NCI-H2107 treated with DMSO at 0.1 percent for 48 hours (cell line): ENCODE measurements at regions not wholly inside any gene's neighbourhood (a gene's known extent, or its start where the extent isn't known, plus 50 kb on each side); places are given as distances from the start of the nearest gene placed in this dataset.

Source experiments
- DNase-seq: peaks from one replicate; lab custom pipeline; 2025; ENCODE audit not compliant: unreplicated experiment; lab: John Stamatoyannopoulos, UW

DNA sequence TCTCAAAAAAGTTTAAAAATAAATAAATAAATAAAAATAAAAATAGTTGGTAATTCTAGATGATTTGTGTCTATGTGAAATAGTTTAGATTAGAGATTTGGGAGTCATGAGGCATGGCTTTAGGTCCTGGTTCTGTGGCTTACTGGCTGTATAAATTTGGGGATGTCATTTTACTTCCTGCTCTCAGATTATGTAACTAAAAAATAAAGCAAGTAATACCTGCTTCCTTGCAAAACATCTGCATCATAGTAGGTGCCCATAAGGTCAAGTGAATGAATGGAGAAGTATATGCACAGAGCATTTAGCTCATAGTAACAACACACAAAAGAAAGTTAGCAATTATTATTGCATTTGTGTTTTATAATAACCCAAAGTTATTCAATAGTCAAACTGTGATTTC is 287.7 kb upstream of the TLE4 start:
- DNase-seq, result no peak

DNA sequence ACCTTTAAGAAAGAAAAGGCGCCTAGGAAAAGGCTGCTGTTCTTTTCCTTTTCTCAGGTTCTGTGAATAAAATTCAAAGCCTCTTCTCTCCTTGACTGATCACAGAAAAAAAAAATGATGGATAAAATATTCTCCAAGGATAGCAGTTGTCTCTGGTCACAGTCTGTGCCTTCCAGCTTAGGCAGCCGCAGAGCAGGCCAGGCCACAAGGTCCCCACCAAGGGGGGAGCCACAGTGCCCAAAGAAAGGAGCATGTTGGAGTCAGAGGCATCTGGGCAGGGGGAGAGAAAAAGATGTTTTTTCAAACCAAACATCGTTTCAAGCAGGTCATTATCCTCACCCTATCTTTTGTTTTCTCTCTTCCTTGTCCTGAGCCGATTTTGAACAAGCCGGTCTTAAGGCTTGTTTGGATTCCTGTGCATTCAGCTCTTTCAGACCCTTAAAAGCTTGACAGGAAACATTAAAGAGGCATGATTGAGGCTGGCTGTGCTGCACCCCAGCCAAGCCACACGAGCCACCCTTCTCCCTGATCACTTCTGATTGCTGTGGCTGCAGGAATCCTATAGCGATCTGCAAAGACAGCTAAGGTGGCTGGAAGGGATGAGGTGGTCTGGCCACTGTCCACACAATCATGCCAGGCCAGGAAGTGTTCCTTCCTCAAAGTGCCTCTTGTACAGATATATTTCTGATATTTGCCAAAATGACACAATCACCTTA is 284.6 kb upstream of the TLE4 start:
- no peak for DNase-seq

DNA sequence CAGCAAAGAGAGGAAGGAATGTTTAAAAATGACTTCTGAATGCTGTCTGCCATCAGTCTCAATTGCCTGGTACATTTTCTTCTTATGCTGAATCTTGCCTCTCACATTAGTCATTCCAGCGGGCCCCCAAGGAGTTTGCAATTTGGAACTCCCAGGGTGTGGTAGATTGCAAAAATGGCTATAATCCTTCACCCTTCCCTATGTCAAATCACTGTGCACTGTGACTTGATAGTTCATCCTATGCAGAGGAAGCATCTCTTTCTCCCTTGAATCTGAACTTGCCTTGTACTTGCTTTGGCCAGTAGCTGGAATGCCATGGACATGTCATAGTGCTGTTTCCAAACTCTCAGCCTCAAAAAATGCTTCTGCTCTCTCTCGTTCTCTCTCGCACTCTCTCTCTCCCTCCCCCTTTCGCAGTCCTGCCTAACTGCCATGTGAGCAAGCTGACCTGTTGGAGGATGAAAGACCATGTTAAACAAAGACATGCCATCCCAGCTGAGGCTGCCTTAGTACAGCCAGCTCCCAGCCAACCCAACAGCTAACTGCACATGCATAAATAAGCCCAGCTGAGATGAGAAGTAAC is 284.0 kb upstream of the TLE4 start:
- no peak for DNase-seq

DNA sequence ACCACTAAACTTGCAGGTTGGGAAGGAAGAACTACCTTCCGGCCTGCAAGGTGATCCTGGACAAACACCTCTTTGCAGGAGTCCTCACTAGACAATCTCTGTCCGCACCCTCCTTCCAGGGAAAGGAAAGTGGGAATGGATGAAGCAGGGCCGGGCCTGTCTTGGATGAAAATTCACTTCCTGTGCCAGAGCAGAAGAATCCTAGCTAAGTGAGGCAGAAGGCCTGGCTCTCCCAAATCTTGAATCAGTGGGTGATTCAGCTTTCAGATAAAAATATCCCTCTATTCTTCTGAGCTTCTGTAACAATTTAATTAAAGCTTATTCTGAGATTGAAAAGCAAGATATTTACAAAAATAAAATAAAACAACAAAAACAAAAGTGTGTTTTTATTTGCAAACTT is 281.9 kb upstream of the TLE4 start:
- no peak for DNase-seq

DNA sequence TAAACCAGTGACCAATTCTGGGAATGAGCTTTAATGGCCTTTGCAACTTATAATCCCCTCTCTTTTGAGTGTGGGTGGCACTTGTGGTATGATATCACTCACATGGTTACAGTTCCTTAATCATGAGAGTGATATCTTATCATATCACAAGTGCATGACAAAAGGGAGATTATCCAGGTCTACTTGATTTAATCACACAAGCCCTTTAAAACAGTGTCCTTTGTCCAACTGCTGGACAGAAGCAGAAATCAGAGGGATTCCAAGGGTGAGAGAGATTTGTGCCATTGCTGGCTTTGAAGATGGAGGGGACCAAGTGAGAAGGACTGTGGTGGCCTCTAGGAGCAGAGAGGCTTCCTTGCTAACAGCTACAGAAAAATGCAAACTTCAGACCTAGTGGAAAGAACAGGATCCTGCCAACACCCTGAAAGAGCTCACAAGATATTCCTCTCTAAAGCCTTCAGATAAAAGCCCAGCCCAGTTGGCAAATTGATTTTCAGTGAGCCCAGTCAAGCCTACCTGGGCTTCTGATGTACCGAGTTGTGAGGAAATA is 279.0 kb upstream of the TLE4 start:
- no peak for DNase-seq

DNA sequence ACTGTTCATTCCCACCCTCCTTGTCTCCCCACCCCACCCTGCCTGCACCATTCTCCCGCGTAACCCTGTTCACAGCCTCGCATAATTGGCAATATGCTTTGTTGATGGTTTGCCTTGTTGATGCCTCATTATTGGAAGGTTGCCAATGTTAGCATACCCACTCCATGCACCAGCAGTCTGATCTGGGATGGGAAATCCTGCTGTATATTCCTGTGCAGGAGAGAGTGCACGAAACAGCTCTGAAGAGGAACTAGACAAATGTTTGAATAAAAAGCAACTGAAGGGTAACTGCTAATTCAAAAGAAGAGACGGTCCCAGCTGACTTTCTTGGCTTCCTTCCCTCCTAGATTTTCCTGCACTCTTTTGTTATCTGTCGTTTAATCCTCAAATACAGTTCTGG is 271.7 kb upstream of the TLE4 start:
- DNase-seq, result peak; percentile 70

DNA sequence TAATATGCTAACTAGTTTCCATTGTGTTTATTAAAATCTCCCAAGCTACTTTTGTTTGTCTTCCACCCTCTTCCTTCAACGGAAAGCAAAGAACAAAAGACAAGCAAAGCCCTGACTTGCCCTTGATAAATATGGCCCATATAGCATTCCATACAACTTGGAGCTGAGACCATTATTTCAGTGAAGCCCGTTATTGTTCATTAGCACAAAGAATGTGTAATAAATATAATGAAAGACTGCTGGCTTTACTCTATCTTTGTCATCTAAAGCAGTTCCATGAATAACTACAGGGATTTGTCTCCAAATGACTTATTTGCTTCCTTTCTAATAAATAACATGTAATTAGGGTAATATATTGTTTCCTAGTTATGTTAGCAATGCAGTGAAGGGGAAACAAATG is 270.7 kb upstream of the TLE4 start:
- no peak for DNase-seq

DNA sequence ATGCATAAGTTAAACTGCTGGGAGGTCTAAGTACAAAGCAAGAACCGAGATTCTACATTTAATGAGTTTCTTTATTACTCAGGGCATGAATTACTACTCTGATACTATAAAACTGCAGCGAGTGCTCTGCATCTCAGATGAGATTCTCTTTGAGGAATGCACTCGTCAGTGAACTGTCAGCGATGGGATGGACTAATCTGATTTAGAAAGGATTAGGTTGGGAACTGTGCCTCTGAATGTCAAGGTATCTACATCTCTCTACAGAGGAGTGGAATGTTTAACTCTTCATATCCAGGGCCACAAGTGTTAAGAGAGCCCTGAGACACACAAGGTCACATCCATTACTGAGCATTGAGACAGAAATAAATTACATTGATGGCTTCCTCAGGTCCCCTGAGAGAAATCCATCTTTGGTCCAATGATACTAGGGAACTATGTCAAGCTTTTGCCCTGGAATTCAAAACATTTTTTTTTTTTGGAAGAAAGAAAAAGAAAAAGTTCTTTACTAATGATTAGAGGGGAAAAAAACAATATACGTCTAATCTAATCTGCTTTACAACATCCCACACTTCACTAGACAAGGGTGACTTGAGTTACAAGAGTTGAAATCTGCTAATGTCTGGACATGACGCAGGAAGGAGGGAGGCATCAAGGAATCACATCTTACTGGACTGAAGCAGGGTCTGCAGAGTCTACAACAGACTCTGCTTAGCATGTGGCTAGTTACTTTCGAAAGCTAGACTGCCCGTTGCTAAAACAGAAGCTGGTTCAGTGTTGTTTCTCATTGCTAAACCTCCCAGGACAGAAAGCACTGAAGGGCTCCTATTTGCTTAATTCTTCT is 270.0 kb upstream of the TLE4 start:
- DNase-seq, result no peak

DNA sequence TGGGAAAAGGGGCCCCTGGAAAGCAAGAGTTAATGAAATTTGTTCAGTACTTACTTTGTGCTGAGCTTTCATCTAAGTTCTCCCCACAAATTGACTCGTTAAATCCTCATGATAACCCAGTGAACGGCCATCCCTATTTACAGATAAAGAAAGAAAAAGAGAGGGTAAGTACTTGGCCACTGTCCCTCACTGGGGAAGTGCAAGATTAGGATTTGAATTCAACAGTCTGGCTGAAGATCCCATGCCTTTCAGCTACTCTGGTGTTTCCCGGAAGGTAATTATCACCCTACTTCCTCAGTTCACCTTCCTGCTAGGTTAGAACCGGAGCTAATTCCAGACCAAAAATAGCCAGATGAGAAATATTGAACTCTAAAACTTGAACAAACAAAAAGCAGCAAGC is 269.2 kb upstream of the TLE4 start:
- DNase-seq, result no peak

DNA sequence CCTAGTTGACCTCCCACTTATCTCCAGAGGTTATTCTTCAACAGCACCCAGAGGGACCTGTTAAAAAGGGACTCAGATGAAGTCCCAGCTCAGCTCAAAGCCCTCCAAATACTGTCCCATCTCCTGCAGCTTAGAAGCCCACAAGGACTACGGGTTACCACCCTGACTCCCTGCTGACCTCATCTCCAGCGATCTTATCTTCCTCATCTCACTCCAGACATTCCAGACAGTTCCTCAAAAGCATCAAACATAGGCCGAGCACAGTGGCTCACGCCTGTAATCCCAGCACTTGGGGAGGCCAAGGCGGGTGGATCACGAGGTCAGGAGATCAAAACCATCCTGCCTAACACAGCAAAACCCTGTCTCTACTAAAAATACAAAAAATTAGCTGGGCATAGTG is 263.8 kb upstream of the TLE4 start:
- DNase-seq, result no peak

DNA sequence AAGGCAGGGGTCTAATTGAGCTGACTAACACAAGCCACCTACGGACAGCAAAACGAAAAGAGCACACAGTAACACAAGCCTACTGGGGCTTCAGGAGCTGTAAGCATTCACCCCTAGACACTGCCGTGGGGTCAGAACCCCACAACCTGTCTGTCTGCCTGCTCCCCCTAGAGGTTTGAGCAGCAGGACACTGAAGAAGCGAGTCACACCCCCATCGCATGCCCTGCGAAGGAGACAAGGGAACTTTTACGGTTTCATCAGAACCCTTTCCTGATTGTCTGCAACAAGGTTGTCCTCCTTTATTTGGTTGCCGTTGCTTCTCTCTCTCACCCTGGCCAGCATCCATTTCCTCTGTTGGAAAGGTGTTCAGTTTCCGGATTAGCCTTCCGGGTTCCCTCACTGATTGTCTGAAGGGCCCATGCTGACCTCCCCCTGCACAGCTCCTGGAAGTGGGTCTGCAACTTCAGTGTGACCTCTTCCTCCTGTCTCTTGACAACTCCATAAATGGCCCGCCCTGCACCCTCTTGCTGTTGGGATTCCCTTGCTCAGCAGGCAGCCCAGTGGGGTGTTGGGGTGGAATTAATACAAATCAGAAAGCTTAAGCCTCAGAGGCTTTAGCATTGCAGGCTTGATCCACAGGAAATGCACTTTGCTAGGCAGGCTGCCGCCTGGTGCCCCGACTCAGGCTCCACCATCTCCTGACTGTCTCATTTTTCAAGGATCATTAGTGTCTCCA is 258.9 kb upstream of the TLE4 start:
- no peak for DNase-seq

DNA sequence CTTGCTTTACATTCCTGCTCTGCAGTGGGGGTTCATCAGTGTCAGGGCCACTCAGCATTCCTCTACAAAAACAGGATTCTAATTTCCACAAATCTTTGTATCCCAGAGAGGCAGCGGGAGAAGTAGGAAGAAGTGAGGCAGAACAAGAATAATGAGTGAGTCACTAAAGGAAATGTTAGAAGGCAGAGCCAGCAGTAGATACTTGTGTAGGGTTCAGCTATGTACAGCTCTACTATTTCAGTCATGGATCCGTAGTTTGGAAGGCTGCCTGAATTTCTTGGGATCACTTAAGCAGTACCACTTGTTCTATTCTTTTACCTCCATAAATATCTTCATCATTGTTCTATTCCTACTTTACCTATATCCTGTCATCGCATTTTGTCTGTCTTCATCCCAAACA is 246.3 kb upstream of the TLE4 start:
- DNase-seq, result no peak

DNA sequence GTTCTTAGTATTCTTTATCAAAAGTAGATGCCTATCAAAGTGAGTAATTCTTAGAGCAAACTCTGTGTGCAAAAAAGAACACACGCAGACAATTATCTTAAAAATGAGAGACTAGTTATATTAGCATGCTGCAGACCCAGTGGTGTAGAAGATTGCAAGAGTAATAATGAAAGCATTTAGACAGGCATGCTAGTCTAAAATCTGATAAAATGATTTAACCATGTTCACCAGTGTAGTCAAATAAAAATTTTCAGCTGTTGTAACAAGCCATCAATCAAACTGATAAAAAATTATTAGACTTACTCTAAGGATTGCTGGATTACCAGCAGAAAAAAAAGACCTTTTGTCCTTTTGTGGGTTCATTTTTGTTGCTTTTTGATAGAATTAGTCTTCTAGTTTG is 241.9 kb upstream of the TLE4 start:
- DNase-seq, result no peak

DNA sequence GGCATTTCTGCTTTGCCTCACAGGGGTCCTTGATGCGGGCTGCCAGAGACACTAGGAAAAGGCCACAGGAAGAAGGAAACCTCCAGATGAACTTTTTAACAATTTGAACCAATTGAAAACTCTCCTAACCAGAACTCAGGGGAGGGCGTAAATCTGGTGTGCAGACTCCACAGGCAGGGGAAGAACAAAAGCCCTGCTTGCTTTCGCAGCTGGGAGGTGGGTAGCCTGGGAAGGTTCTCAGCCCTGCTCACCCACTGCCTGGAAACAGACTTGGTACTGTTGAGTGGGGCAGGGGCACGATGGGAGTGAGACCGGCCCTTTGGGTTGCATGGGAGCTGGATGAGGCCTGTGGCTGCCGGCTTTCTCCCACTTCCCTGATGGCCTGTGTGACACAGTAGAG is 237.8 kb upstream of the TLE4 start:
- no peak for DNase-seq

DNA sequence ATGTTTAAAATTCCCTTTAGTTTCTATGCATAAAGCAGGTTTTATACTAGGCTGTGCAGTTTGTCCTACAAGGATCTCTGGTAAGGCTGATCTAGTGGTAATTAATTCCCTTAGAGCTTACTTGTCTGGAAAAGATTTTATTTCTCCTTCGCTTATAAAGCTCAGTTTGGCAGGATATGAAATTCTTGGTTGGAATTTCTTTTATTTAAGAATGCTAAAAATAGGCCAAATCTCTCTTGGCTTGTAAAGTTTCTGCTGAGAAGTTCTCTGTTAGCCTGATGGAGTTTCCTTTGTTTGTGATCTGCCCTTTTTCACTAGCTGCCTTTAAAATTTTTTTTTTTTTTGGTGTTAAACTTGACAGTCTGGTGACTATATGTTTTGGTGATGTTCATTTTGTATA is 237.1 kb upstream of the TLE4 start:
- no peak for DNase-seq

DNA sequence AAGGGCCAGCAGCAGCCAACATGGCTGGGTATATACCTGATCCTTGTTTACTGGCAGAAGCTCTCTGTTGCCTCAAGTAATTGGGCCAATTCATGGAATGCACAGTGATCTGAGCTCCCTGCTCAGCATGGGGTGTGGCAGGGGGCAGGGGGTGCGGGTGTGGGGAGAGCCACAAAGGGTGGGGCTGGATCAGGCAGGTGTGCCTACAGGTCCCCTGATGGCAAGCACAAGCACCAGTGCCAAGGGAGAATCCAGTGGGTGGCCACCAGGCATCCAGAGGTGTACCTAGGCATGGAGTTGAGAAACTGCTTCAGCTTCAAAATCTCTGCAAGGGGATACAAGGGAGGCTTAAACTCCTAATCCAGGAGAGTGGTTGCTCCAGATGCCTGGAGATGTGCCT is 235.8 kb upstream of the TLE4 start:
- DNase-seq, result no peak

DNA sequence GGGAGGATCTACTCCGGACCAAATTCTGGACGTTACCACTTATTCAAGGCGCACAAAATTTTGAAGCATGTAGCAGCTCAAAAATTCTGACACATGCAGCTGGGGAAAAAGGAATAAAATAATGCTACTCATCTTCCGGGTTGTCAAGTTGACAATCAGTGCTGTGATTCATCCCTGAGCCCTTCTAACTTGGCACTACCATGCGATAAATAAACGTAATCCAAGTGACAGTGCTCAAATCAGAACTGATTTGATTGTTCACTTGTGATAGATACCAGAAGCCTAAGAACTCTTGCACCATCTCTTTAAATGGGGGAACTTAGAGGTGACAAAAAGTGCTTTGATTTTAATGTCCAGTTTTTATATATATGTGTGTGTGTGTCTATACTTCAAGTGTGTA is 230.2 kb upstream of the TLE4 start:
- DNase-seq, result no peak

DNA sequence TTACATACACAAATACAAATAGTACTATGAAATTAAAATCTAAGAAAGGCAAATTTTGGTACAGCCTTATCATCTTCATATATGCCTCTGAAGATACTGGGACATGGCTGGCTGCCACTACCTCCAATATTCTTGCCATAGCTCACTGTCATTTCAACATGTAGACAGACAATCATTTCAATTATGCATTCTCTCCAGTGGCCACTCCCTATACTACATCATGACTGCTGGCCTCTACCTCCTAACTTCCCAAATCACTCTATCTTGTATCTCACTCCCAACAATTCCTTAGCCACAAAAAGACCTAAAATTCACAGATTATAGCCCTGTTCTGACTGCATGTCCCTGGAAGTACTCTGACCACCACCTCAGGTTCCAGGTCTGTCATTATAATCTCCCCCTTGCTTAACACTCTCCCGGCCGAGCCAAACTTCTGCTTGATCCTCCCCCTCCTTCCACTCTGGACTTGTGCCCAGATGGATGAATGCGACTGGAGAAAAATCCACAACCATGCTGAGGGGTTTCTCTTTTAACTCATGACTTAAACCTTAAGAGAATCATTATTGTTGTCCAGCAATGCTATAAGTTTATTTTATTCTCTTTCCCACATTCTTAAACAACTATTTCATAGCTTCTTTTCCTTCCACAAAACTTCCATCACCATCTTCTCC is 225.3 kb upstream of the TLE4 start:
- DNase-seq, result no peak

DNA sequence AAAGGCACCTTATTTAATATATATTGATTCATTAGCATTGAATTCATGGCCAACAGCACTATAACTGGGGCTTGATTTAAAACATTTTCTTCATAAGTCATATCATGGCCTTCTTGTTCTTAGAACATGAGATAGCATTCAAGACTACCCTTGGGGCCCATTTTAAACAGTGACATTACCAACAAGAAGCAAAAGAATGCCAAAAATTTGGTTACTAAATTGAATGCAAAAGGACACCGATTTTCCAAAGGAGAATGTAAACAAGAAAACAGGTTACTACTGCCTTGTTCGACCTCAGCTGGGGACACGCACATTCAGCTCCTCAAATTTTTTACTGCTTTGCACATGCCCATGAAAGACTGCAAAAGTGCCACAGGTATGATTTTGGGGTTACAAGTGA is 219.4 kb upstream of the TLE4 start:
- no peak for DNase-seq

DNA sequence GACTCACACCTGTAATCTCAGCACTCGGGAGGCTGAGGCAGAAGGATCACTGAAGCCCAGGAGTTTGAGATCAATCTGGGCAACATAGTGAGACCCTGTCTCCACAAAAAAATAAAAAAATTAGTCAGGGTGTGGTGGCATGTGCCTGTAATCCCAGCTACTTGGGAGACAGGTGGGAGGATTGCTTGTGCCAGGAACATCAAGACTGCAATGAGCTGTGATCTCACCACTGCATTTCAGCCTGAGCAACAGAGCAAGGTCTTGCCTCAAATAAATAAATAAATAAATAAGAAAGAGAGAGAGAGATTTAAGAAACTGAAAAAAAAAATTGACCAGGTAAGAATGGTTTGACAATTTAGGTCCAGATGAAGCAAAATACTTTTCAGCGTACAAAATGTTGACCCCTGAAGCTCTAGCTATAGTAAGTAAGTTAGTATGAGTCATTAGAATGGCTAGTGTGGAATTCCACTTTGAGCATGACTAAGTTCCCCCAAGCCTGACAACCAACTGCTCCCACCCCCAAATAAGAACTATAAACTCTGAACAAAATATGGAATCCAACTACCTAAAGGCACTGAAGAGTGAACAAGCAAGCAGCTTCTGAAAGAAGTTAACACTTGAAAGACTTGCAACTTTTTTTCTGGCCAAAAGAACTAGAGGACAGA is 217.8 kb upstream of the TLE4 start:
- no peak for DNase-seq
